ENCODE measurements at regions not wholly inside any gene's neighbourhood (a gene's known extent, or its start where the extent isn't known, plus 50 kb on each side); places are given as distances from the start of the nearest gene placed in this dataset.

- DNase-seq (no peak), ATAC-seq (no peak)
- Histone ChIP-seq H3K4me3 (no peak overlapping the region), H3K27ac (no peak overlapping the region), H3K27me3 (no peaks in the 10 kb centered on the region), H3K9me3 (no peaks in the 10 kb centered on the region), H3K4me1 (peaks cover 0 to 9% of the 10 kb centered on the region in 2 donors), H3K36me3 (no peaks in the 10 kb centered on the region)
- intact Hi-C loops (cut with DNase I) = no loop called here
- TF ChIP-seq CTCF (IDR thresholded peaks at IDR 0.05) = no peak
Measured at GRCh38 chr10:61280303-61280702, 172.9 kb downstream of the TMEM26 start.

- H3K4me1 ChIP-seq = peaks cover 0 to 9% of the 10 kb centered on the region in 2 donors
- intact Hi-C loops (cut with DNase I) = no loop called here
- no peak for ATAC-seq
- no peak for TF ChIP-seq CTCF (IDR thresholded peaks at IDR 0.05)
- DNase-seq = no peak
- no peaks in the 10 kb centered on the region for H3K9me3 ChIP-seq
- no peak overlapping the region for H3K4me3 ChIP-seq
- H3K36me3 ChIP-seq = no peaks in the 10 kb centered on the region
- H3K27me3 ChIP-seq = no peaks in the 10 kb centered on the region
- no peak overlapping the region for H3K27ac ChIP-seq
Measured at GRCh38 chr10:61279400-61279799, 173.8 kb downstream of the TMEM26 start.

GRCh38 chr10:61278556-61278955, 174.6 kb downstream of the TMEM26 start:
- Histone ChIP-seq H3K36me3 (no peaks in the 10 kb centered on the region), H3K4me1 (peaks cover 0 to 3% of the 10 kb centered on the region in 2 donors), H3K9me3 (no peaks in the 10 kb centered on the region), H3K27me3 (no peaks in the 10 kb centered on the region), H3K27ac (no peak overlapping the region), H3K4me3 (no peak overlapping the region)
- DNase-seq (no peak), ATAC-seq (no peak)
- no peak for TF ChIP-seq CTCF (IDR thresholded peaks at IDR 0.05)
- intact Hi-C loops (cut with DNase I) = no loop called here

GRCh38 chr10:61272781-61273180, 180.4 kb downstream of the TMEM26 start:
- intact Hi-C loops (cut with DNase I) = no loop called here
- no peak overlapping the region for H3K27ac ChIP-seq
- H3K9me3 ChIP-seq = no peaks in the 10 kb centered on the region
- TF ChIP-seq CTCF (IDR thresholded peaks at IDR 0.05) = no peak
- H3K4me1 ChIP-seq = peaks cover 0 to 3% of the 10 kb centered on the region in 2 donors
- no peaks in the 10 kb centered on the region for H3K36me3 ChIP-seq
- no peak overlapping the region for H3K4me3 ChIP-seq
- no peaks in the 10 kb centered on the region for H3K27me3 ChIP-seq
- DNase-seq (no peak), ATAC-seq (no peak)

GRCh38 chr10:61271127-61271780, 181.9 kb downstream of the TMEM26 start:
- ATAC-seq = peak; percentile 99
- peak in 1 of 4 donors; percentile 30 for DNase-seq
- no peak for TF ChIP-seq CTCF (IDR thresholded peaks at IDR 0.05)
- intact Hi-C loops (cut with DNase I) = no loop called here
- Histone ChIP-seq H3K36me3 (no peaks in the 10 kb centered on the region), H3K9me3 (no peaks in the 10 kb centered on the region), H3K27ac (no peak overlapping the region), H3K4me3 (no peak overlapping the region), H3K4me1 (peaks cover 0 to 3% of the 10 kb centered on the region in 2 donors), H3K27me3 (no peaks in the 10 kb centered on the region)

All from left lung (tissue), 4 donors.